SIG-M5 treated with dmso at 0.1 percent for 504 hours (cell line): ENCODE measurements at regions not wholly inside any gene's neighbourhood (a gene's known extent, or its start where the extent isn't known, plus 50 kb on each side); places are given as distances from the start of the nearest gene placed in this dataset.

Experiments
- DNase-seq: peaks from one replicate; lab custom pipeline; 2025; ENCODE audit not compliant: unreplicated experiment; lab: John Stamatoyannopoulos, UW

DNA sequence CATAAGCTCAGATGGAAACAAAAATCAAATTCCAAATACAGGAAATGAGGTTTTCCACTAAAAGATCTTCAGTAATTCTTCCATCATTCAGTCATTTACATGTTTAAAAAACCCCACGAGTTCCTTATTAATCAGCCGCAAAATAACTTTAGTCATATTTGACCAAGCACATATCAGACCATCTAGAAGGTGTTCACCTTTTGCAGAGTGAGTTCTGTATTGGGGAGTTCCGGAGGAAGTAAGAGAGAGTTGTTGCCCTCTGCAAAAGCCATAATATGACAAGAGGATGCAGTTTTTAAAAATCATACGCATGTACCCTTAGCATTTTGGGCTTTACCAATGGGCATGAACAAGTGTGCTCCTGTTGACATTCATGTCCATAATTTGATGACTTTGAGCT is 61.6 kb downstream of the CCR1 start:
- DNase-seq: no peak

DNA sequence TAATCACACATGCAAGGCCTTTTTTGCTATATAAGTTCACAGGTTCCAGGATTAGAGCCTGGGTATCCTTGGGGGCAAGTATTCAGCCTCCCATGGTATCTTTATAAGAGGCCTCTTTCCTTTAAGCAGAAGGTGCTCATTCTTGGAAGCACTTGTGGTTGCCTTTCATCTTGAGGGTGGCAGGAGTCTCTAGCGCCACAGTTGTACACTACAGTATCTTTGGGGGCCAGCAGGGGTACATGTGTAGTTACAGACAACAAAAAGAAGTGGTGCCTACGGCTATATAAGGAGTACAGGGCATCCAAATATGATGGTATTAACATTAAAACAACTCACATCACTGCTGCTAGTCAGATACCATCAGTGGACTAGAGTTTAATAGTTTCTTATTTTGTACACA is 62.1 kb downstream of the CCR1 start:
- no peak for DNase-seq

DNA sequence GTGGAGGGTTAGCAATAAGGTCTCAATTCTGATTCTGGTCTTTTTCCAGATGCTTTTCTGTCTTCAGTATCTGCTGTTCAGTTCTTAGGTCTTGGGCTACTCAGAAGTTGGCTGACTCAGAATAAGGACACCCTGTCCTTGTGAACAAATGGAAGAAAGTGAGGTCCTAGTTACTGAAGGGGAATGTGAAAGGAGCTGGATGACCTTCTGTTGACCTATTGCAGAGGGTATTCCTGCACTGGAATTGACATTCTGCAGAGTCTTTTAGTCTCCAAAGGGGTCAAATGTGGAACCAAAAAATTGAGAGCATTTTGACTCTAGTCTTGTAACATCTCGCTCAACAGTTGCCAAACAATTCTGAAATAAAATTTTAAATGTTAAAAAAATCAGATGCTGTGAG is 63.0 kb downstream of the CCR1 start:
- DNase-seq: no peak

DNA sequence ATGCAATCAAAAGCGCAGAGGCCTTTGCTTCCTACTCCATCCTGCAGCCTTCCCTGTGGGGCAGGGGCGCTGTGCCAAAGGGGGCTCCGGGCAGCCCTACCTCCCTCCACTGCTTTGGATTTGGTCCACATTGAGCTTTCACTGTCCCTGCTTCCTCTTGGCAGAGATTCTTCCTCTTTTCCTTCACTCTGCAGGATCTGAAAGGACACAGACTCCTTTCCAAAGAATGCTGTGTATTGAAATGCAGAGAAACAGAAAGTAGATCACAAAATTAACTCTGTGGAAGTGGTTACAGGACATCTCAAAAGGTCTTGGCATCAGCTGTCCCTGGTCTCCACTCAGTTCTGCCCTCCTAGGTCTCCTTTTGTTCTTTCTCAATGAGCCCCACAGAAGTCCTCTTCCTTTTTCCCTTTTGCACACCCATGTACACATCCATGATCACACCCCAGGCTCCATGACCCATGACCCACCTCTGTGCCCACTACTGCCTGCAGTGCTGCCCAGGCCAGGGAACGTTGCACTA is 64.1 kb downstream of the CCR1 start:
- DNase-seq: peak; percentile 3

DNA sequence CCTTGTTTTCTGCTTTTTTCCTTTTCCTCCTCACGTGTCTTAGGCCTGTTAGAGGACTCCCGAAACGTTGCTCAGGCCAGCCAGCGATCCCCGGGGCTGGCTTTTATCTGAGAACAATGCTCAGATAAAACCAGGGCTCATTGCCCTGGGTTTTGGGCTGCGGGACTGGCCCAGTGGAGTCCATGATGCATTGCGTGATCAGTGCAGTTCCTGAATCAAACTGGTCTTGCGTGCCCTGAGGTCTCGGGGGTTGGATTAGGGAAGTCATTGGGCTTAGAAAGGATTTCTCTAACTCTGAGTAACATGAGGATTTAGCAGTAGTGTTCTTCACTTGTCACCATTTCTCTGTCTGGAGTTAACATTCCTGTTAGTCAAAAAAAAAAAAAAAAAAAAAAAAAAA is 66.3 kb downstream of the CCR1 start:
- DNase-seq: no peak

DNA sequence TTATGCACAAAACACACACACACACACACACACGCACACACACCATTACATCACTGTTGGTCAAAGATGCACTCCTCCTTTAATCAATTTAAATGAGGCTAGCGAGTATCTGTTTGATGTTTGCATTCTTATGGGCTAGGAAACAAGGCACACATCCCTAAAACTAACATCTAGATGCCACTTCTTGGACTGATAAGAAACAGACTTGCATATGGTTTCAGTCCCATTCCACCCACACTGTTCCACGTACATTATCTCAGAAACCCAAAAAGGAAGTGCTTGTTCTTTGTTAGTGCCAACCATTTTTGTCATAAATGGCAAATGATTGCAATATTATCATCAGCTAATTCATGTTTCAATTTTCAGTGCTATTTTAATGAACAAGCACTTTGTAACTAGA is 69.5 kb downstream of the CCR1 start:
- DNase-seq: no peak

DNA sequence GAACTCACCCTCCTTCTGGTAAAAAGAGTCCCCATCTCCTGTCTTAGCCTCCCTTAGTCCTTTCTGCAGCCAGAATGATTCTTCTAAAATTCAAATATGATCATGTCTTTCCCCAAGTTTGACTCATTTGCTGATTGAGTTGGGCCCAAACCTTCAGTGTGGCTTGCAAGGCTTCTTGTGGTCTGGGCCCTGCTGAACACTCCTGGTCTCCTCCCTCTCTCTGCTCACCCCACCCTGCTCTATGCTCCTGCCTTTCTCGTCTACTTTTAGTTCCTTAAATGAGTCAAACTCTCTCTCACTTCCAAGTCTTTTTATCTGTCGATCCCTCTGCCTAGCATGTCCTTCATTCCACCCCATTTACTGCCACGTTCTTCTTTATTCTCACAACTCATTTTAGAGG is 72.6 kb downstream of the CCR1 start:
- peak; percentile 83 for DNase-seq

DNA sequence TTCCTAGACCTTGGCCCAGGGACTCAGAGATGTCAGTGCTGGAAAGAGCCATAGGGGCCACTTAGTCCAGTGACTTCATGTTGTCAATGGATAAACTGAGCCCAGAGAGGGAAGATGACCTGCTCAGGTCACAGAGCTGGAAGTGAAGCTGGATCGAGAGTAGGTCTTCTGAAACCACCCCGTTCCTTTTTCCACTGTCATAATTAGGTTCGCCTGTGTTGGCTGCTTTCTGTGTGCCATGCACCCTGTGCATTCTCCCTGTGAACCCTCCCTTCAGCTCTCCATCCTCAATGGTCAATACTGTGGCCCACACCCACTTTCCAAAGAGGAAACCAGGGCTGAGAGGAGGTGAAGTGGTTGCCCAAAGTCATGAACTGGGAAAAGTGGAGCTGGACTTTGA is 74.8 kb downstream of the CCR1 start:
- DNase-seq: no peak

DNA sequence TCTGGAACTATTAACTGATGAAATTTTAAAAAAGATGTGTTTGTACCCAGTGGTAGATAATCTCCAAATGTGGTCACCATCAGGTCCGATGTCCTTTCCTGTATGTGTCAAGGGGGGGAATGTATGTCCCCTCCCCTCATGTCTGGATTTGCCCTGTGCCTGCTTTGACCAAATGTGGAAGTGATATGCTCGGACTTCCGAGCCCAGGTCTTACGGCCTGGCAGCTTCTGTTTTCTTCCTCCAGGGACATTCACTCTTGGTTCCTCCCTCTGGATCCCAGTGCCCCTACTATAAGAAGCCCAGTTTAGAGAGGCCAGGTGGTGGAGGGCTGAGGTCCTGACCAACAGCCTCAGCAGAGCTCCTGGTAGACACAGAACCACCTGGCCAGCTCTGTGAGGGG is 75.5 kb downstream of the CCR1 start:
- no peak for DNase-seq

DNA sequence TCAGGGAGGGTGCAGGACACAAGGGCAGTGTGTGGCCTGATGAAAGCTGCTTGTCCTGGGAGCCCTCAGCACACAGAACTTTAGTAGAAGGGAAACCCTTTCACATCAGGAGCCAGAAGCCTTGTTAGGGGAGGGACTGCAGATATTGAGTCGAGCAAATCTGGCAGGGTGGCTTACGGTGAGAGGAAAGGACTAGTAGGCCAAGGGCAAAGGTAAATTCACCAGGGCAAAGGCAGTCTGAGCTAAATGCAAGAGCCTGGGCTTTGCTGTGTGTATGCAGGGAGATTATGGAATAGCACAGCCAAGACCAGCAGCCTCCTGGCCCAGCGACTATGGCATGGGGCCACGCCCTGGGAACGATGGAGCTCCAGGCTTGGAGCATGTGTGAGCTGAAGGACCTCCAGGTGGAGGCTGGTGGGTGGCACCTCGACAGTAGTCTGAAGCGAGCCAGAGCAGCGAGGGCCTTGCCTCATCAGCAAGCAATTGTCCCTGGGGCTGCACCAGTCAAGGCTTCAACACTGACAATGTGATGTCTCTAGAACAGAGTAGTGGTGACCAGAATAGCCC is 76.1 kb downstream of the CCR1 start:
- DNase-seq: no peak

DNA sequence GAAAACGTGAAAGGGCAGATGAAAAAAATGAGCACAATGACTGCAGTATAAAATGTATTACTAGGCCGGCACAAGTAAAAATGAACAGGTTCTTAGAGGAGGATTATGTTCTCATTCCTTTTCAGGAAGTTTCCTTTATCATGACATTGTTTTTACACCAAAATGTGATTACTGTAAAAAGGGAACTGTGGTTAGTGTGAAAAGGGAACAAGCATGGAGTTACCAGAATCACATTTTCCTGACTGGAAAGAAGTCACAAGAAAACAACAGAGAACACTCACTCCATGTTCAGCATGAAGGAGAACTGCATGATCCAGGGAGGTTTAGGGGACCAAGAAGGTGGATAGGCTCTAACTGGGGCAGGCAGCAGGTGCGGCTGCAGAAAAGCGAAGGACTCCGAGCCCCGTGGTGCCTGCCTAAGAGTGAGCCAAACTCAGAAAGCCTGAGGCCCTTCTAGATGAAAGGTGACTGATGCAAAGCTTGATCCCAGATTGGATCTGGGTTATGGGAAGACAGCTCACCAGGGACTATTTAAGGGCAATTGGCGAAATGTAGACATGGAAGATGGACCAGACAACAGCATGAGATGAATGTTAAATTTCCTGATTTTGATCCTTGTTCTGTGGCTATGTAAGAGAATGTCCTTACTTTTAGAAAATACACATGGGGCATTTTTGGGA is 77.3 kb downstream of the CCR1 start:
- DNase-seq: peak; percentile 70

DNA sequence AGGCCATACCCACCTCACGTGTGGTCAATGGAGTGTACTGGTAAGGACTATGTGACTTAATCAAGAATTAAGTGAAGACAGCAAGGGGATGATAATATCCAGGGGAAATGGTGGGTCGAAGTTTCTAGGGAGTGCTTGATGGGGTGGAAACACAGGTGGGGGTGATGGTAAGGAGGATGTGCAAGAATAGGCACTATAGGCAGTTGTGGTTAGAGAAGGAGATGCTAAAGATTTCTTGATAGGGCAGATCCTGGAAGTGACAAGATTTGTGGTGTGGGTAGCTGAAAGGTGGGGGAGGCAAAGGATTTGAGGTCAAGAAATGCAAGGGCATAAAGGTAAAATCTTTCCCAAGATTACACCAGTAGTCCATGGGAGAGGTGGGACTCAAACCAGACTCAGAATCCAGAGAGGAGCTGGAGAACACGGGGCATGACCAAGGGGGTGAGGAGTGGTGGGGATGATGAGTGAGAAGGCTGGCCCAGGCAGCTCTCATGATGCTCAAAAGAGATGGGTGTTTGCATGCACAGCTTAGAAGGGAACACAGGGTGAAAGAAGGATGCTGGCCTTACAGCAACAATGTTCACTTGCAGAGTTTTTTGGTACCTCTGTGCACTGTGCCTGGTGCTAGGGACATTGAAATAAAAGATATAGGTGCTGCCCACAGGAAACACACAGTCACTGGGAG is 78.4 kb downstream of the CCR1 start:
- no peak for DNase-seq

DNA sequence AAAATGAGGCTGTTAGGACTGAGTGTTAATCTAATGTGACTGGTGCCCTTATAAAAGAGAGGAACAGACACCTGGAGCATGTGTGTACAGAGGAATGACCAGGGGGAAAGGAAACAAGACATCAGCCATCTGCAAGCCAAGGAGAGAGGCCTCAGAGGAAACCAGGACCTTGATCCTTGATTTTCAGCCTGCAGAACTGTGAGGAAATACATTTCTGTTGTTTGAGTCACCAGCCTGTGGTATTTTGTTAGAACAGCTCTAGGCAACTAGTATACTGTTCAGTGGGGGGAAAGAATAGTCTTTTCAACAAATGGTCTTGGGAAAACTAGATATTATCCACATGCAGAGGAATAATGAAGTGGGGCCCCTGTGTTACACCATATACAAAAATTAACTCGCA is 80.6 kb downstream of the CCR1 start:
- DNase-seq: peak; percentile 24

DNA sequence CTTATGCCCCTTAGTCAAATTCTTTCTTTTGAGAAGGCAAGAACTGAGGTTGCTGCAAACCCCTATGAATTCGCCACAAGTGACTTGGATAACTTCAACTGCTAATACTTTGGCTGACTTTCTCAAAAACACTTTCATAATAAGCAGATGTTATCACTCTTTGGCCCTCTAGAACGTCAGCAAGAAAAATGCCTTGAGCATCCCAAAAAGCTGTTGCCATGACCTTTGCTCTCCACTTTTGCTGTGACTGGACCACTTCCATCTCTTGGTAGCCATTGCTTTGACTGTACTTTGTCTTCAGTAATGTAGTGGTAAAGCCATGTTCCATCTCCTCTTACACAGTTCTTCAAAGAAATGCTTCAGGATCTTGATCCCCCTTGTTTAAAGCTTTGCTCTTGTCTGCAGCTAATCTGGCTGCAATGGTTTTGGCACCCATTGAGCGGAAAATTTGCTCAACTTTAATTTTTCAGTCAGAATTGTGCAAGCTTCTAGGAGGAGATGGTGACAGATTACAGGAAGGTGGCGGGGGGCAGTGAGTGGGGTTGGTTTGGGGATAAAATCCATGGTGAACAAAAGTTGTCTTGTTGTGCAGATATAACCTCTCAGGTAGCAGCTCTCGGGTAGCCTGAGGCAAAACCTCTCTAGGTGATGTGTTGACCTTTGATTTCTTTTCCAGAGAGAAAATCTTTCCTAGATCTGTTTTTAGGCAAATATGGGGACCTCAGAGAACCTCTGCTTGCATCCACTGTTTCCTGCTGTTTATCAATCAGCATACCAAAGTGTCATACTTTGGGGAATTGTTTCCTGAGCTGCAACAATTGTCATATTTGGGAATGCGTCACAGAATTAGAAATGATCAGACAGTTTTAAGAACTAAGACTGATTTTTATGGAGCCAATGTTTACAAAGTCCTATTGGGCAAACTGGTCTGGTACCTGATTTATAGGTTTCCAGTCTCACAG is 83.6 kb downstream of the CCR1 start:
- no peak for DNase-seq

DNA sequence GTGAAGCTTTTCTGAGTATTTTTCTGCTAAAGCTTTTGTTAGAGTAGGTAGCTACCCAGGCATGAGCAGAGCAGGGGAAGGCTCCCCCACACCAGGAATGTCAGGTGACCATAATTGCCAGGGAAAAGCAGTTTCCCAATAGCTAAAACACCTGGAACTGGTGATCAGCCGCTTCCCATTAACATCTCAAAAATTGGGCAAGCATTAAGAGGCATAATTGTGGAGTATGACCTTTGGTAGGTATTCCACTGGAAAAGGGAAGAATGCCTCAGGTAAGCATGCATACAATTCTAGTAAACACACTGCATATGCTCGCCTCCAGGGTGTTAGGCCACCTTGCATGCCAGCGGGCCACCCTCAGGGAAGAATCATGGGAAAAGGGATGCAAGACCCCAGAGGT is 84.5 kb downstream of the CCR1 start:
- no peak for DNase-seq

DNA sequence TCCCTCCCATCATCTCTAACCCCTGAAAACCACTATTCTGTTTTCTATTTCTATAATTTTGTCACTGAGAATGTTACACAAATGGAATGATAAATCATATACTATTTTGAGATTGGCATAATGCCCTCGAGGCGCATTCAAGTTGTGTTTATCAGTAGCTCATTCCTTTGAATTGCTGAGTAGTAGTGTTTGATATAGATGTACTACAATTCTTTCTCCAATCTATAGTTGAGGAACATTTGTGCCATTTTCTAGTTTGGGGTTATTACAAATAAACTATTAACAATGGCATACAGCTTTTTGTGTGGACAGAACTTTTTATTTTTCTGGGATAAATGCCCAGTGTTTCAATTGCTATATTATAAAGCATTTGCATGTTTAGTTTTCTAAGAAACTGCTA is 86.0 kb downstream of the CCR1 start:
- no peak for DNase-seq

DNA sequence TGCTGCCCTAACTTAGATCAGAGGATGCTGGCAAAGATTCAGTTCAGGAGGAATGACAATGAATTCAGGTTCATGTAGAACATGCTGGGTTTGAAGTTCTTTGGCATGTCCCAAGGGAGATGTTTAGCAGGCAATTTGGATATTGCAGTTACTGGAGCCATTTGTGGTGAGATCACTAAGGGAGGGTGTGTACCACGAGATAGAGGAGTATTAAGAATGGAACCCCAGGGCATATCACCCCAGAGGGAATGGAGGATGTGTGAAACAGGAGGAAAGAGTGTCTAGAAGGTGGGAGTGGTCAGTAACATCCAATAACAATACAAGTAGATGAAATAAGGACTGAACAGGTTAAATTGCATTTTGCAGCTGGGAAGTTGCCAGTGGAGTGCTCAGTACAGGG is 87.1 kb downstream of the CCR1 start:
- no peak for DNase-seq

DNA sequence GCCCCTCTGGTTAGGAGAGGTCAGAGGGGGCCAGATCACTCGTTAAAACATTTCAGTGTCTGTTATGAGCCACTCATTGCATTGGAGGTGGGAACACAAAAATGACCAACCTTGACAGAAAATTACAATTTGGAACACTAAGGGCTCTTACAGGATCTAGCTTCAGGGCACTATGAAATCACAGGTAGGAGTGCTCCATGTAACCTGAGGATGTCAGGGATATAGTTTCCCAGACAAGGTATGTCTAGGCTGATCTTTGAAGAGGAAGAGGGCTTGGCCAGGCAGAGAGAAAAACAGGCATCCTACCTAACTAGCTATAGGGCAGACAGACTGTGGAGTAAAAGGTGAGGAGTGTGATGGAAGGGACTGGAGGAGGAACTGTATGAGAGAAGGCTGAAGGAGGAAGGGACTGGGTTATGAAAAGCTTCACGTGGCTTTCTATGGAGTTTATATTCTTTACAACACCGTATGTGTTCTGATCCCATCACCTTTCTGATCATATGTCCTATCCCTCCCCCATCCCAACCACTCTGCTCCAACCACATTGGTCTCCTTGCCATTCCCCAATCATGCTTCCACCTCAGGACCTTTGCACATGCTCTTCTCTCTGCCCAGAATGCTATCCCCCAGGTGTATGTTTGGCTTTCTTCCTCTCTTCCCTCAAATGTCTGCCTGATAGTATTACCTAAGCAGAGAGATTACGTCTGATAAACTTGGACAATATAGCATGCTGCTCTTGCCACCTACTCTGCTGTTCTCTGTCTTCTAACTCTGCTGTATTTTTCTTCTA is 88.2 kb downstream of the CCR1 start:
- DNase-seq: no peak

DNA sequence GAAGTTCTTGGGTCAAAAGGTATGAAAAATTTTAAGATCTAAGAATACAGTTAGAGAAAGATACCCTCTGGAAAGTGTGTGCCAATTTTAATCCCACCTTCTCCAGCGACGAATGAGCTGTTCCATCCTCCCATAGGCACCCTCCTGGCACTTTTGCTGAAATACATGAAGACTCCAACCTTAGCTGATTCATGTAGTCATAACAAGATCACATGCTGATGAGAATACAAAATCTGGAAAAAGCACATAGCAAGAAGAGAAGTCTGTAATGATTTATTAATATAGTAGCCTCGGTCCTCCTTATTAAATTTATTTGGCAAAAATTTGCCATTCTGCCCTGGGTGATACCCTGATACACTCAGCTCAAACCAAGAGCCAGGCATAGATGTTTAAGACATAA is 88.9 kb downstream of the CCR1 start:
- DNase-seq: no peak

DNA sequence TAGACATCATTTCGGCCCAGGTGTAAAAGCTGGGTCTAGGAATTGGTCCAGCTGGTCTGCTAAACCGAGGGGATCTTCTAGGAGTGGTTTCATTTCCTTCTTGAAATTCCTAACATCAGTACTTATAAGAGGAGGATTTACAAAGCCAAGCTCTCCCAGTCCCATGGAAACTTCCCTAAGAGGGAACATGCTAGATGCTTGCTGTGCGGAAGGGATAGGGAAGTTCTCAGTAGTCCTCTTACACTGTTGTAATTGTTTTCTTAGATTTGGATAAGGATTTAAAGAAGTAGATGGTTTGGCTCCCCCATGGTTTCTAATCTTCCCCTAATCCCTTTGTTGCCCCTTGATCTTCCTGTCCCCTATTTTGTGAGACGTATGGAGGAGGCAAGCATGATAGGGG is 89.7 kb upstream of the XCR1 start:
- no peak for DNase-seq
